Body of pancreas (tissue), 4 donors: ENCODE measurements at regions not wholly inside any gene's neighbourhood (a gene's known extent, or its start where the extent isn't known, plus 50 kb on each side); places are given as distances from the start of the nearest gene placed in this dataset.

ENCODE experiments used
- POLR2A ChIP-seq, 3 donors: fragments of 450-650 bp; IDR thresholded peaks; one replicate each; pipeline ENCODE4 v1.6.1; 2016; ENCODE audit warnings: antibody characterized with exemption in 3 of 3, mild to moderate bottlenecking in 2 of 3
- TF ChIP-seq, protein P1 (sequence below), 7 experiments: fragments of 450-650 bp in 4 of 7; fragments of 200-600 bp in 3 of 7; sonication (generic) in 3 of 7; IDR thresholded peaks; one replicate each; pipeline ENCODE4 v1.5.1; 2016 to 2019; ENCODE audit warnings: antibody characterized with exemption in 7 of 7

DNA sequence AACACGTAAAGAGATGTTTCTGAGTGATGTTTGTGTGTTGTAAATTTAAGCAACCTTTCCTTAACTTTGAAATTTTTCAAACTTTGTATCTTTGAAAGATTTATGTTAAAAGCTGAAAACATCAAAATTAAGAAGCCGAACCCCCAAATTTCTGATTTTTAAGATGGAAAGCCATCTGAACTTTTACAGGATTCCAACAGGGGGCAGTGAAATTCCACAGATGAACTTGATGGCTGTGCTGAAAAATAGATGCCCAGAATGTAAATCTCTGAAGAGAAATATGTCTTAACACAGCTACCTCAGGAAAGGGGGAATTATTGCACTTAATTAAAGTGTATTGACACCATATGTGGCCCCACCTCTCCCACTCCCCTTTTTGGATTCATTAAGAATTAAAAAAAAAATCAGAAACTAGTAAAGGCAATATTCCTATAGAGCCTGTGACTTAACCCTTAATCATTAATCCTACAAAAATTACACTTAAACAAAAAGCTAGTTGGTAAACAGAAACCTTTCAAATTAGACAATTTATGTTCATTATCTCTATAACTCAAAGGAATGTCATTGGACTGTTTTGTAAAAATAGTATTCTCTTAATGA is 597.9 kb downstream of the KCNJ2 start:
- TF ChIP-seq, protein P1, sequence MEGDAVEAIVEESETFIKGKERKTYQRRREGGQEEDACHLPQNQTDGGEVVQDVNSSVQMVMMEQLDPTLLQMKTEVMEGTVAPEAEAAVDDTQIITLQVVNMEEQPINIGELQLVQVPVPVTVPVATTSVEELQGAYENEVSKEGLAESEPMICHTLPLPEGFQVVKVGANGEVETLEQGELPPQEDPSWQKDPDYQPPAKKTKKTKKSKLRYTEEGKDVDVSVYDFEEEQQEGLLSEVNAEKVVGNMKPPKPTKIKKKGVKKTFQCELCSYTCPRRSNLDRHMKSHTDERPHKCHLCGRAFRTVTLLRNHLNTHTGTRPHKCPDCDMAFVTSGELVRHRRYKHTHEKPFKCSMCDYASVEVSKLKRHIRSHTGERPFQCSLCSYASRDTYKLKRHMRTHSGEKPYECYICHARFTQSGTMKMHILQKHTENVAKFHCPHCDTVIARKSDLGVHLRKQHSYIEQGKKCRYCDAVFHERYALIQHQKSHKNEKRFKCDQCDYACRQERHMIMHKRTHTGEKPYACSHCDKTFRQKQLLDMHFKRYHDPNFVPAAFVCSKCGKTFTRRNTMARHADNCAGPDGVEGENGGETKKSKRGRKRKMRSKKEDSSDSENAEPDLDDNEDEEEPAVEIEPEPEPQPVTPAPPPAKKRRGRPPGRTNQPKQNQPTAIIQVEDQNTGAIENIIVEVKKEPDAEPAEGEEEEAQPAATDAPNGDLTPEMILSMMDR (IDR thresholded peaks at IDR 0.05), result peak in 6 of 7 experiments; percentile 55 to 69 (median 66)
- TF ChIP-seq POLR2A (IDR thresholded peaks at IDR 0.05), result no peak
